Caco-2 (cell line): ENCODE measurements at regions not wholly inside any gene's neighbourhood (a gene's known extent, or its start where the extent isn't known, plus 50 kb on each side); places are given as distances from the start of the nearest gene placed in this dataset.

Experiments used
- BruUV-seq: library from RNA; stranded (reverse); fragments of 400-500 nt; replicated peaks from 2 replicates; lab custom pipeline; 2021; lab: Mats Ljungman, UMichigan
- CTCF ChIA-PET: fragments of 300-600 bp; sonication (Branson Sonifier 250); formaldehyde crosslinking; loops from one replicate; lab custom pipeline; 2022; ENCODE audit warnings: antibody characterized with exemption; lab: Charles Lee
- POLR2A ChIA-PET: fragments of 300-600 bp; sonication (Branson Sonifier 250); formaldehyde crosslinking; loops from one replicate; lab custom pipeline; 2022; ENCODE audit warnings: antibody characterized with exemption; lab: Charles Lee
- DNase-seq, 2 experiments: peaks; one replicate each; pipeline versions ENCODE4 v3.0.0 to v3.0.0-alpha.2; 2020 to 2022
- H3K27me3 ChIP-seq: replicated peaks from 2 replicates; pipeline ENCODE4 v1.6.0; 2011; ENCODE audit warnings: low read length; ENCODE audit not compliant: control insufficient read depth, insufficient read depth
- H3K36me3 ChIP-seq: 2 replicates; pipeline ENCODE4 v1.5.1; 2011; ENCODE audit warnings: low read length; ENCODE audit not compliant: control insufficient read depth, insufficient read depth
- H3K4me1 ChIP-seq: fragments of 250-450 bp; sonication (Bioruptor Pico); 2 replicates; pipeline ENCODE4 v1.5.1; 2020; ENCODE audit warnings: mild to moderate bottlenecking
- H3K4me3 ChIP-seq: 2 replicates; pipeline ENCODE4 v1.5.1; 2011; ENCODE audit warnings: low read depth, mild to moderate bottlenecking, control low read depth, low read length
- H3K9me3 ChIP-seq: fragments of 250-450 bp; sonication (Bioruptor Pico); 2 replicates; pipeline ENCODE4 v1.5.1; 2020; ENCODE audit warnings: mild to moderate bottlenecking, moderate library complexity
- H3K27ac Mint-ChIP-seq: one replicate; pipeline ENCODE4 v1.8.0; 2022; ENCODE audit warnings: mixed read lengths; ENCODE audit not compliant: unreplicated experiment
- H3K27me3 Mint-ChIP-seq: one replicate; pipeline ENCODE4 v1.8.0; 2022; ENCODE audit warnings: mixed read lengths; ENCODE audit not compliant: insufficient read depth, unreplicated experiment
- H3K36me3 Mint-ChIP-seq: one replicate; pipeline ENCODE4 v1.8.0; 2022; ENCODE audit warnings: mild to moderate bottlenecking, mixed read lengths; ENCODE audit not compliant: insufficient read depth, unreplicated experiment
- H3K4me1 Mint-ChIP-seq: one replicate; pipeline ENCODE4 v1.8.0; 2022; ENCODE audit warnings: low read depth, mixed read lengths; ENCODE audit not compliant: unreplicated experiment
- H3K4me3 Mint-ChIP-seq: one replicate; pipeline ENCODE4 v1.8.0; 2022; ENCODE audit warnings: mild to moderate bottlenecking, moderate library complexity, mixed read lengths; ENCODE audit not compliant: unreplicated experiment
- H3K9me3 Mint-ChIP-seq: one replicate; pipeline ENCODE4 v1.8.0; 2022; ENCODE audit warnings: mixed read lengths; ENCODE audit not compliant: unreplicated experiment
- CTCF ChIP-seq, 2 experiments: fragments of 200-600 bp in 1 of 2; IDR thresholded peaks; 1 replicate in 1 of 2; 2 replicates in 1 of 2; pipeline versions ENCODE4 v1.5.1 to v1.8.0; 2011 to 2022; ENCODE audit warnings: antibody characterized with exemption in 1 of 2, control low read depth in 1 of 2, inconsistent platforms in 1 of 2, low read depth in 1 of 2, low read length in 1 of 2, mild to moderate bottlenecking in 1 of 2, moderate library complexity in 1 of 2; ENCODE audit not compliant: insufficient read depth in 1 of 2, severe bottlenecking in 1 of 2, unreplicated experiment in 1 of 2
- intact Hi-C: fragments of 100-400 bp; cut with micrococcal nuclease; formaldehyde crosslinking; loops from one replicate; pipeline ENCODE4 v1.10.0; 2022; ENCODE audit not compliant: unreplicated experiment

DNA sequence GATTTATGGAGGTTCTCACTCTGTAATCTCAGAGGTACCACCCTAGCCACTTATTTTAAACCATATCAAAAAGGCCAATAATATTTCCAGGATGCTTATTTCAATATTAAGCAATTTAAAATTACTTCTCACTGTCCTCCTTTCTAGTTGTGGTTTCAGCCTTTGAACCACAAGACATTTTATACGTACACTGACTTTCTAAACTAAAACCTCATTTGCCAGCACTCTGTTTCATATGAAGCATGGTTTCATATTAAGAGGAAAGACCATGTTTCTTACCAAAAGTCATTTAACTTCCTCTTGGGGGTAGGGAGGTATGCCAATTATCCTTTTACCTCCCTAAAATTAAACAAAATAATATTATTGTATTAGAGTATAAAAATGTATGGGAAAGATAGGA lies 399.8 kb downstream of the CDH7 start:
- ChIA-PET CTCF (no interaction called here), POLR2A (no interaction called here)
- Histone ChIP-seq H3K36me3 (no peaks in the 10 kb centered on the region), H3K4me3 (no peak overlapping the region), H3K9me3 (no peaks in the 10 kb centered on the region), H3K4me1 (no peaks in the 10 kb centered on the region), H3K27me3 (no peaks in the 10 kb centered on the region)
- H3K4me3 Mint-ChIP-seq = no peak overlapping the region
- no peaks in the 10 kb centered on the region for H3K9me3 Mint-ChIP-seq
- no peaks in the 10 kb centered on the region for H3K36me3 Mint-ChIP-seq
- TF ChIP-seq CTCF (IDR thresholded peaks at IDR 0.05; ENCODE audit: insufficient read depth in 1 of 2, low read depth in 1 of 2, low read length in 1 of 2, severe bottlenecking in 1 of 2, unreplicated experiment in 1 of 2) = no peak
- BruUV-seq = no TSS peak
- no peak overlapping the region for H3K27ac Mint-ChIP-seq
- H3K4me1 Mint-ChIP-seq = no peaks in the 10 kb centered on the region
- H3K27me3 Mint-ChIP-seq = no peaks in the 10 kb centered on the region
- no peak for DNase-seq
- intact Hi-C loops = no loop called here

DNA sequence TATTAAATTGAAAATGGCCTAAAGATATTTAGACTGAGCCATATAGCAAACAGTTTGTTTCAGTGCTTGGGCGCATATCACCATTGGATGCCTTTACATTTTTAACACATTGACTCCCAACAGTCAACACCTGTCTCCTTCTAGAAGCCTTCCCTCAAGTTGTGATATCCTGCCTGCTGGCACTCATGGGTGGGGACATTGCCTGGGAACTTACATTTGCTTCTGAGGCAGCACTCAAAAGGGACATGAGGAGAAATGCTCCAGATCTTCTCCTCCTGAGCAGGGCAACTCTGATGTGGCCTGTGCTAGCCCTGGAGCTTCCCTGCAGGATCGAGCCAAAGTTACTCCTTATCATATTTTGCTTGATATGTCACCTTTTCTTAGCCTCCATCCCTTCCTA lies 392.2 kb downstream of the CDH7 start:
- no peaks in the 10 kb centered on the region for H3K9me3 ChIP-seq
- Mint-ChIP-seq H3K4me3 (no peak overlapping the region), H3K4me1 (no peaks in the 10 kb centered on the region), H3K27ac (no peak overlapping the region), H3K27me3 (no peaks in the 10 kb centered on the region), H3K36me3 (no peaks in the 10 kb centered on the region), H3K9me3 (no peaks in the 10 kb centered on the region)
- POLR2A ChIA-PET = no interaction called here
- no TSS peak for BruUV-seq
- no peak for TF ChIP-seq CTCF (IDR thresholded peaks at IDR 0.05; ENCODE audit: insufficient read depth in 1 of 2, low read depth in 1 of 2, low read length in 1 of 2, severe bottlenecking in 1 of 2, unreplicated experiment in 1 of 2)
- H3K4me3 ChIP-seq = no peak overlapping the region
- CTCF ChIA-PET = no interaction called here
- H3K27me3 ChIP-seq = no peaks in the 10 kb centered on the region
- no peaks in the 10 kb centered on the region for H3K36me3 ChIP-seq
- DNase-seq = no peak
- intact Hi-C loops = no loop called here
- H3K4me1 ChIP-seq = no peaks in the 10 kb centered on the region

GRCh38 chr18:66141716-66142115 lies 390.9 kb downstream of the CDH7 start:
- ChIA-PET POLR2A (no interaction called here), CTCF (interaction anchor here (0.6 kb wide), 1 partner anchor 353 kb away, joined by 3 read pairs; no protein-coding TSS in a partner anchor)
- DNase-seq = no peak
- Mint-ChIP-seq H3K4me1 (no peaks in the 10 kb centered on the region), H3K36me3 (no peaks in the 10 kb centered on the region), H3K4me3 (no peak overlapping the region), H3K9me3 (no peaks in the 10 kb centered on the region), H3K27me3 (no peaks in the 10 kb centered on the region), H3K27ac (no peak overlapping the region)
- no peaks in the 10 kb centered on the region for H3K36me3 ChIP-seq
- no peak for TF ChIP-seq CTCF (IDR thresholded peaks at IDR 0.05; ENCODE audit: insufficient read depth in 1 of 2, low read depth in 1 of 2, low read length in 1 of 2, severe bottlenecking in 1 of 2, unreplicated experiment in 1 of 2)
- no peaks in the 10 kb centered on the region for H3K27me3 ChIP-seq
- no TSS peak for BruUV-seq
- H3K4me3 ChIP-seq = no peak overlapping the region
- no peaks in the 10 kb centered on the region for H3K4me1 ChIP-seq
- H3K9me3 ChIP-seq = no peaks in the 10 kb centered on the region
- intact Hi-C loops = no loop called here
